ENCODE measurements at regions not wholly inside any gene's neighbourhood (a gene's known extent, or its start where the extent isn't known, plus 50 kb on each side); places are given as distances from the start of the nearest gene placed in this dataset.

DNA sequence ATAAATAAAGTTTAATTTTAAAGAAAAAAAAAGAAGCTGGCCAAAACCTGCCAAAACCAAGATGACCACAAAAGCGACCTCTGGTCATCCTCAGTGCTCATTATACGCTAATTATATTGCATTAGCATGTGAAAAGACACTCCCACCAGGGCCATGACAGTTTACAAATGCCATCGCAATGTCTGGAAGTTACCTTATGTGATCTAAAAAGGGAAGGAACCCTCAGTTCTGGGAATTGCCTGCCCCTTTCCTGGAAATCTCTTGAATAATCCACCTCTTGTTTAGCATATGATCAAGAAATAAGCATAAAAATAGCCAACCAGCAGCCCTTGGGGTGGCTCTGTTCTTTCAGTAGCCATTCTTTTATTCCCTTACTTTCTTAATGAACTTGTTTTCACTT lies 178.3 kb upstream of the MAP1B start:
- TF ChIP-seq, protein P1, sequence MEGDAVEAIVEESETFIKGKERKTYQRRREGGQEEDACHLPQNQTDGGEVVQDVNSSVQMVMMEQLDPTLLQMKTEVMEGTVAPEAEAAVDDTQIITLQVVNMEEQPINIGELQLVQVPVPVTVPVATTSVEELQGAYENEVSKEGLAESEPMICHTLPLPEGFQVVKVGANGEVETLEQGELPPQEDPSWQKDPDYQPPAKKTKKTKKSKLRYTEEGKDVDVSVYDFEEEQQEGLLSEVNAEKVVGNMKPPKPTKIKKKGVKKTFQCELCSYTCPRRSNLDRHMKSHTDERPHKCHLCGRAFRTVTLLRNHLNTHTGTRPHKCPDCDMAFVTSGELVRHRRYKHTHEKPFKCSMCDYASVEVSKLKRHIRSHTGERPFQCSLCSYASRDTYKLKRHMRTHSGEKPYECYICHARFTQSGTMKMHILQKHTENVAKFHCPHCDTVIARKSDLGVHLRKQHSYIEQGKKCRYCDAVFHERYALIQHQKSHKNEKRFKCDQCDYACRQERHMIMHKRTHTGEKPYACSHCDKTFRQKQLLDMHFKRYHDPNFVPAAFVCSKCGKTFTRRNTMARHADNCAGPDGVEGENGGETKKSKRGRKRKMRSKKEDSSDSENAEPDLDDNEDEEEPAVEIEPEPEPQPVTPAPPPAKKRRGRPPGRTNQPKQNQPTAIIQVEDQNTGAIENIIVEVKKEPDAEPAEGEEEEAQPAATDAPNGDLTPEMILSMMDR (conservative IDR thresholded peaks at IDR 0.05 in 1 of 2, IDR thresholded peaks at IDR 0.05 in 1 of 2; ENCODE audit: extremely low read depth in 1 of 2, insufficient read depth in 1 of 2, low read depth in 1 of 2, low read length in 2 of 2): no peak
- no peak for TF ChIP-seq EZH2 (IDR thresholded peaks at IDR 0.05; ENCODE audit: borderline replicate concordance, low read length)
